CD4-positive, alpha-beta T cell treated with Interleukin-4 for 4 hours (primary cell): ENCODE measurements at regions not wholly inside any gene's neighbourhood (a gene's known extent, or its start where the extent isn't known, plus 50 kb on each side); places are given as distances from the start of the nearest gene placed in this dataset.

Experiments used
- DNase-seq: peaks from one replicate; pipeline ENCODE4 v3.0.0-alpha.2; 2020

- DNase-seq: no peak
Observed at GRCh38 chr6:126608681-126609080, 268.8 kb downstream of the CENPW start.

- DNase-seq: no peak
Observed at GRCh38 chr6:126614642-126615504, 275.0 kb downstream of the CENPW start.

GRCh38 chr6:126616866-126617265 lies 277.0 kb downstream of the CENPW start:
- DNase-seq: no peak

GRCh38 chr6:126618639-126619343 lies 278.9 kb downstream of the CENPW start:
- DNase-seq: no peak

- DNase-seq: no peak
Observed at GRCh38 chr6:126620719-126621118, 280.8 kb downstream of the CENPW start.

- DNase-seq: no peak
Observed at GRCh38 chr6:126625019-126625418, 285.1 kb downstream of the CENPW start.

- DNase-seq: no peak
Observed at GRCh38 chr6:126628125-126628524, 288.2 kb downstream of the CENPW start.

GRCh38 chr6:126631363-126631762 lies 291.4 kb downstream of the CENPW start:
- DNase-seq: no peak

GRCh38 chr6:126632271-126632670 lies 292.4 kb downstream of the CENPW start:
- no peak for DNase-seq

GRCh38 chr6:126633373-126633772 lies 293.5 kb downstream of the CENPW start:
- DNase-seq: no peak

GRCh38 chr6:126640356-126640755 lies 300.4 kb downstream of the CENPW start:
- no peak for DNase-seq

GRCh38 chr6:126640921-126641320 lies 301.0 kb downstream of the CENPW start:
- no peak for DNase-seq

GRCh38 chr6:126641641-126642040 lies 301.7 kb downstream of the CENPW start:
- DNase-seq: no peak

- no peak for DNase-seq
Observed at GRCh38 chr6:126643352-126643751, 303.4 kb downstream of the CENPW start.

- no peak for DNase-seq
Observed at GRCh38 chr6:126650931-126651330, 311.0 kb downstream of the CENPW start.

GRCh38 chr6:126657561-126658175 lies 317.8 kb downstream of the CENPW start:
- DNase-seq: no peak

- no peak for DNase-seq
Observed at GRCh38 chr6:126660376-126660775, 320.5 kb downstream of the CENPW start.

- DNase-seq: no peak
Observed at GRCh38 chr6:126661646-126662045, 321.7 kb downstream of the CENPW start.

GRCh38 chr6:126662966-126663365 lies 323.1 kb downstream of the CENPW start:
- no peak for DNase-seq

- no peak for DNase-seq
Observed at GRCh38 chr6:126664271-126664670, 324.4 kb downstream of the CENPW start.

- DNase-seq: no peak
Observed at GRCh38 chr6:126665551-126665950, 325.6 kb downstream of the CENPW start.

- DNase-seq: no peak
Observed at GRCh38 chr6:126667071-126667470, 327.2 kb downstream of the CENPW start.

GRCh38 chr6:126667728-126668127 lies 327.8 kb downstream of the CENPW start:
- no peak for DNase-seq

- DNase-seq: no peak
Observed at GRCh38 chr6:126672649-126673048, 332.7 kb downstream of the CENPW start.
